ENCODE measurements at regions not wholly inside any gene's neighbourhood (a gene's known extent, or its start where the extent isn't known, plus 50 kb on each side); places are given as distances from the start of the nearest gene placed in this dataset.

DNA sequence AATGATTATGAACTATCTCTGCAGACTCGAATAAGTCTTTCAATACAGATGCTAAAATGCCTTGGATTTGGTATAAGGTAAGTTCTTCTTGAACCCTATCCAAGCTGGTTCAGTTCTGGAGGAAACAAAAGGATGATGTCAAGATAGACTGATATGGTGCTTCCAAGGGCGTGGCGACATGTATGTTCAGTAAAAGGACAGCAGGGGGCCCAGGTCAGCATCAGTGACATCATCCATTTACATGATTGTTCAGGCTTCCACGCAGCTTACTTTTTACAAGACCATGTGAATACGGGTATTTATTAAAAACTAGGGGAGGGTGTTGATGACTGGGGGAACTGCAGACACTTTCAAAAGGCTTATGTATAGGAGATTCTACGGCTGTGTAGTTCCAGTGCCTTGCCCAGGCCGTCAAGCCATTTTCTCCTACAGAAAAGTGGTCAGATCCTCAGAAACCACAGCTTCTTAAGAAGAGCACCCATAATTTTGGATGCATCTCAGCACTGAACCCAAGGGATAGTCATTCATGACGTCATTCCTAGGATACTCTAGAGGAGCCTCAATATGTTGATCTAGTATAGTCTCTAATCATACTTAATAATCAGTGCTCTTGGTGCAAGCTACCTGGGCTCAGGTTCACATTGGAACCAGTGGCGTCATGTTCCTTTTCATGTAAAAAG is 527.7 kb downstream of the FUT8 start:
- BruUV-seq (replicated peaks): no TSS peak
- POLR2A ChIA-PET: no interaction called here
- no peak overlapping the region for H3K27ac Mint-ChIP-seq (ENCODE audit: low read depth, unreplicated experiment)
- no peaks in the 10 kb centered on the region for H3K4me1 Mint-ChIP-seq (ENCODE audit: insufficient read depth, unreplicated experiment)
- no peaks in the 10 kb centered on the region for H3K9me3 Mint-ChIP-seq (ENCODE audit: unreplicated experiment)
- H3K36me3 Mint-ChIP-seq (ENCODE audit: insufficient read depth, unreplicated experiment): peaks cover 5% of the 10 kb centered on the region
- DNase-seq (ENCODE audit: unreplicated experiment): peak; percentile 49
- CTCF ChIA-PET: interaction anchor here (1.1 to 1.9 kb wide), 3 partner anchors 21 to 776 kb away, joined by 3 to 5 read pairs (median 4); no protein-coding TSS in a partner anchor
- H3K4me3 Mint-ChIP-seq (ENCODE audit: unreplicated experiment): no peak overlapping the region
- H3K27me3 Mint-ChIP-seq (ENCODE audit: insufficient read depth, unreplicated experiment): peaks cover 20% of the 10 kb centered on the region
- TF ChIP-seq, protein P1, sequence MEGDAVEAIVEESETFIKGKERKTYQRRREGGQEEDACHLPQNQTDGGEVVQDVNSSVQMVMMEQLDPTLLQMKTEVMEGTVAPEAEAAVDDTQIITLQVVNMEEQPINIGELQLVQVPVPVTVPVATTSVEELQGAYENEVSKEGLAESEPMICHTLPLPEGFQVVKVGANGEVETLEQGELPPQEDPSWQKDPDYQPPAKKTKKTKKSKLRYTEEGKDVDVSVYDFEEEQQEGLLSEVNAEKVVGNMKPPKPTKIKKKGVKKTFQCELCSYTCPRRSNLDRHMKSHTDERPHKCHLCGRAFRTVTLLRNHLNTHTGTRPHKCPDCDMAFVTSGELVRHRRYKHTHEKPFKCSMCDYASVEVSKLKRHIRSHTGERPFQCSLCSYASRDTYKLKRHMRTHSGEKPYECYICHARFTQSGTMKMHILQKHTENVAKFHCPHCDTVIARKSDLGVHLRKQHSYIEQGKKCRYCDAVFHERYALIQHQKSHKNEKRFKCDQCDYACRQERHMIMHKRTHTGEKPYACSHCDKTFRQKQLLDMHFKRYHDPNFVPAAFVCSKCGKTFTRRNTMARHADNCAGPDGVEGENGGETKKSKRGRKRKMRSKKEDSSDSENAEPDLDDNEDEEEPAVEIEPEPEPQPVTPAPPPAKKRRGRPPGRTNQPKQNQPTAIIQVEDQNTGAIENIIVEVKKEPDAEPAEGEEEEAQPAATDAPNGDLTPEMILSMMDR (IDR thresholded peaks at IDR 0.05; ENCODE audit: unreplicated experiment): peak; percentile 20
- intact Hi-C loops (cut with micrococcal nuclease): no loop called here

DNA sequence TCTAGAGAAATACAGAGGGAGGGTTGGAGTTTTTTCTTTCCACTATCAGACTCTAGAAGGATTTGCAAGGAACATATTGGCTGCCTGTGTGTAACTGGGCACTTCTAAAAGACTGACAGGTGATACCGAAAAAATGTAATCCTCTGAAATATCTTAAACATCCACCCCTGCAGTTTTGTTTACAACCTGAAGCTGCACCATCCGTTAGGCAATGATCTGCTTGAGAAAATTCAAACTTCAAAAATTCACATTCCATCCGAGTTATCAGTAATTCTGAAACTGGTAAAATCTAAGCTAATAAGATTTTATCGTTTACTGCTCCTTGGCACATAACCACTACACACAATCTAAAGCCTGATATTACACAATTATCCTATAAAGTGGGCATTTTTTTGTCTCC is 528.6 kb downstream of the FUT8 start:
- CTCF ChIA-PET: interaction anchor here (0.6 to 1.9 kb wide), 6 partner anchors 18 to 1190 kb away, joined by 3 to 9 read pairs (median 4); no protein-coding TSS in a partner anchor
- H3K27me3 Mint-ChIP-seq (ENCODE audit: insufficient read depth, unreplicated experiment): peaks cover 20% of the 10 kb centered on the region
- POLR2A ChIA-PET: no interaction called here
- intact Hi-C loops (cut with micrococcal nuclease): no loop called here
- no peaks in the 10 kb centered on the region for H3K9me3 Mint-ChIP-seq (ENCODE audit: unreplicated experiment)
- DNase-seq (ENCODE audit: unreplicated experiment): no peak
- peaks cover 5% of the 10 kb centered on the region for H3K36me3 Mint-ChIP-seq (ENCODE audit: insufficient read depth, unreplicated experiment)
- no TSS peak for BruUV-seq (replicated peaks)
- no peak overlapping the region for H3K27ac Mint-ChIP-seq (ENCODE audit: low read depth, unreplicated experiment)
- TF ChIP-seq, protein P1 (IDR thresholded peaks at IDR 0.05; ENCODE audit: unreplicated experiment): no peak
- no peaks in the 10 kb centered on the region for H3K4me1 Mint-ChIP-seq (ENCODE audit: insufficient read depth, unreplicated experiment)
- no peak overlapping the region for H3K4me3 Mint-ChIP-seq (ENCODE audit: unreplicated experiment)

DNA sequence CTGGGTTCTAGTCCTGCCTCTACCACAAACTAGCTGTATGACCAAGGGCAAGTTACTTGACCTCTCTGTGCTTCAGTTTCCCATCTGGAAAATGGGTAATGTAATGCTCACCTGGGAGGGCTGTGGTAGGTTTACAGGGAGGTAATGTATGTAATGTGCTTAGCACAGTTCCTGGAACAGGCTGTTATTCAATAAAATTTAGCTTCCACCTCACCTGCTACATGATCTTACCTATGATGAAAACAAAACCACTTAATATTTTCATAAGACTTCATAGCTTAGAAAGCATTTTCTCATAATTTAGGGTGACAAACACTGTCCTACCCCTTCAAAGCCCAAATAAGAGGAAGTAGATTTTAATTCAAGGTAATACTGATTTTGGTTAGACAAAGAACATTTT is 530.6 kb downstream of the FUT8 start:
- no peak overlapping the region for H3K4me3 Mint-ChIP-seq (ENCODE audit: unreplicated experiment)
- peaks cover 16% of the 10 kb centered on the region for H3K27me3 Mint-ChIP-seq (ENCODE audit: insufficient read depth, unreplicated experiment)
- no peak overlapping the region for H3K27ac Mint-ChIP-seq (ENCODE audit: low read depth, unreplicated experiment)
- DNase-seq (ENCODE audit: unreplicated experiment): no peak
- BruUV-seq (replicated peaks): no TSS peak
- peaks cover 5% of the 10 kb centered on the region for H3K36me3 Mint-ChIP-seq (ENCODE audit: insufficient read depth, unreplicated experiment)
- H3K9me3 Mint-ChIP-seq (ENCODE audit: unreplicated experiment): no peaks in the 10 kb centered on the region
- H3K4me1 Mint-ChIP-seq (ENCODE audit: insufficient read depth, unreplicated experiment): no peaks in the 10 kb centered on the region
- POLR2A ChIA-PET: interaction anchor here (0.9 kb wide), 1 partner anchor 8 kb away, joined by 4 read pairs; no protein-coding TSS in a partner anchor
- CTCF ChIA-PET: interaction anchor here (0.6 kb wide), 1 partner anchor 18 kb away, joined by 3 read pairs; no protein-coding TSS in a partner anchor
- TF ChIP-seq, protein P1 (IDR thresholded peaks at IDR 0.05; ENCODE audit: unreplicated experiment): no peak
- intact Hi-C loops (cut with micrococcal nuclease): no loop called here

DNA sequence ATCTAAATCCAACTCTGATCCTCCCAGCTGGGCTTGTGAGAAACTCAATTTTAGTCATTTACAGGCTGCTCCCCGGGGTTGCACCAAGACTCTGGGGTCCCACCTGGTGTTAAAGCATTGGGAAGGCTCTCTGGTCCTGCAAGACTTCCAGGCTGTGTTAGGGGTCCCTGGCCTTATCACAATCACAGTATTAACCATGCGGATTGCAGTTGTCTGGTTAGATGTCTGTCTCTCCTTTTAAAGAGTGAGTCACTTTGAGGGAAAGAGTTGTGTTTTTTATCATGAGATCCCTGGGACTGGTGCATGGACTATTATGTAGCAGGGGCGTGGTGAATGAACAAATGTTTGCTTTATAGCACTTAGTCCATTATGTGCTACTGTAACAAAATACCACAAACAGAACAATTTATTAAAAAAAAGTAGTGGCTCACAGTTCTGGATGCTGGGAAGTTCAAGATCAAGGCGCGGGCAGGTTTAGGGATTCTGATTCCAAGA is 531.4 kb downstream of the FUT8 start:
- intact Hi-C loops (cut with micrococcal nuclease): no loop called here

More for the DNA sequence above, 531.4 kb downstream of the FUT8 start:
- Mint-ChIP-seq H3K27me3 (ENCODE audit: insufficient read depth, unreplicated experiment) (peaks cover 15% of the 10 kb centered on the region), H3K27ac (ENCODE audit: low read depth, unreplicated experiment) (no peak overlapping the region), H3K4me1 (ENCODE audit: insufficient read depth, unreplicated experiment) (no peaks in the 10 kb centered on the region), H3K36me3 (ENCODE audit: insufficient read depth, unreplicated experiment) (no peaks in the 10 kb centered on the region), H3K9me3 (ENCODE audit: unreplicated experiment) (no peaks in the 10 kb centered on the region), H3K4me3 (ENCODE audit: unreplicated experiment) (no peak overlapping the region)
- ChIA-PET CTCF (no interaction called here), POLR2A (no interaction called here)
- no peak for DNase-seq (ENCODE audit: unreplicated experiment)
- no TSS peak for BruUV-seq (replicated peaks)
- TF ChIP-seq, protein P1 (IDR thresholded peaks at IDR 0.05; ENCODE audit: unreplicated experiment): no peak

All from MCF 10A (cell line).